HG03520 (cell line): ENCODE measurements at regions not wholly inside any gene's neighbourhood (a gene's known extent, or its start where the extent isn't known, plus 50 kb on each side); places are given as distances from the start of the nearest gene placed in this dataset.

Source experiments
- ATAC-seq: cut with Tn5 transposase; IDR thresholded peaks from one replicate; pipeline ENCODE4 v1.9.1; 2021; ENCODE audit warnings: mild to moderate bottlenecking, moderate library complexity; ENCODE audit not compliant: unreplicated experiment

GRCh38 chr1:191561276-191561675 lies 597.0 kb upstream of the RGS18 start:
- no peak for ATAC-seq

- no peak for ATAC-seq
These were observed 594.0 kb upstream of the RGS18 start for GRCh38 chr1:191564275-191564674.

- ATAC-seq, result no peak
These were observed 585.8 kb upstream of the RGS18 start for GRCh38 chr1:191572479-191572878.

GRCh38 chr1:191575180-191575579 lies 583.1 kb upstream of the RGS18 start:
- no peak for ATAC-seq

GRCh38 chr1:191575746-191576145 lies 582.5 kb upstream of the RGS18 start:
- ATAC-seq, result no peak

DNA sequence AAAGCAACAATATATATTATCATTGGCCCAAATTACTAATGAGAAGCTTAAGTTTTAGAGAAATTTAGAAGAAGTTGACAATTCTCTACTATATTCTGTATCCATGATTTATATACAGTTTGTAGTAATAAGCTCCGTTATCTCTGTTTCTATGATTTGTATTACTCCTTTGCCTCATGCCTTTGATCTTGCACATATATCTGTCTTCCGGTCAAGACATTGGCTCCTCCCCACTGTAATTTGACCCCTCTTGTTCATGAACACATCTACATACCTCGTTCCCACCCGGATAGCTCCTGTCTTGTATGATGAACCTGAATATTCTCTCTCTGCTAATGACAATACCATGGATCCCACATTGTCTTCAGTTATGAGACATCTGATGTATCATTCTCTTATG lies 581.0 kb upstream of the RGS18 start:
- no peak for ATAC-seq

GRCh38 chr1:191578281-191578680 lies 580.0 kb upstream of the RGS18 start:
- ATAC-seq, result no peak

DNA sequence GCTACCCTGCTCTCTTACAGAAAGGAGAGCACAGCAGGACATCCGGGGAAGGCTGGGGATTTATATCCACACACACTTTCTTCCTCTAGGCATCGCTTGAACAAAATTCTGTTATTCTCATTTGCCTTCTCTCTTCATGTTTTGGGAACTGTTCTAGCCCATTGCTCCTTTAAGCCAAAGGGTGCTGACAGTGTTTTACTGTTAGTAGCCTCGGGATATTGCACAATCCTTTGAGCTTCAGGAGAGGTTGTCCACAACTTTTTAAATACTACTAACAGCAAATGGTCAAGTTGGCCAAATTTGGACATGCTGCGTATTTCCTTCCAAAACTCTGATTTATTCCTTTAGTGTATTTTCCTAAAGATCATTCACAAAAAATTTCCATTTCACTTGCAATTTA lies 579.2 kb upstream of the RGS18 start:
- no peak for ATAC-seq

GRCh38 chr1:191582169-191582568 lies 576.1 kb upstream of the RGS18 start:
- peak; percentile 74 for ATAC-seq

GRCh38 chr1:191585095-191585494 lies 573.2 kb upstream of the RGS18 start:
- ATAC-seq, result no peak

- ATAC-seq, result no peak
These were observed 569.4 kb upstream of the RGS18 start for GRCh38 chr1:191588905-191589304.

DNA sequence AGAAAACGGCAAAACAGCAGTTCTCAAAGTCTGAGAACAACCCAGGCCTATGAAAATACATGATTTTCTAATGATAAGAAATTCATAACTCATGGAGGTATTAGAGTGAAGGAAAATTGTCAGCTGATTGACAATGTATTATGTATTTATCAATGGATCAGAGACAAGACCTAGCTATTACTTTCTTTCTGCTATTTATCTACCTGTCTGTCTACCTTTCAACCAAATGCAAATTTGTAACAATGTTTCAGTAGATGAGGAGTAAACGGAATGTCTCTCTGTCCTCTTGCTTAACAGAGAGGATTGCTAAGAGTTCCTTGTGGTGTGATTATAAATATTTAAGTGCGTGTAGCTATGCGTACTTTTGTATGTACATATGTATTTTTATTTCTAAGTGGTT lies 568.7 kb upstream of the RGS18 start:
- no peak for ATAC-seq

DNA sequence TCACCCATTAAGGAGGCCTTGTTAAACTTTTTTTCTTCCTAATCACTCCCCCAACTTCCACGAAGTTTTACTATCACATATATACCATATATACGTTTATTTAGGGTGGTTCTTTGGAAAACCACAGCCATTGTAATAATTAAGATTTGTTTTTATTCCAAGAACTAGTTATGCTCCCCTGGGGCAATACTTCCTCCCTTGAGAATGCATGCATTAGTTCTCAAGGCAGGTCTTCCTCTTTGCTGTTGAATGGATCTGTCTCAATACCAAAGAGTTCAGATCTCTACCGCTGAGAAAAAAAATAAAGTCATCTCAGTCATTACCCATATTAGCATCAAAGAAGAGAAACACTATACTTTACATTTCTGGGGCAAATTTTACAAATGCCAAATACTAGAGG lies 567.7 kb upstream of the RGS18 start:
- no peak for ATAC-seq

GRCh38 chr1:191592039-191592438 lies 566.2 kb upstream of the RGS18 start:
- ATAC-seq, result no peak

DNA sequence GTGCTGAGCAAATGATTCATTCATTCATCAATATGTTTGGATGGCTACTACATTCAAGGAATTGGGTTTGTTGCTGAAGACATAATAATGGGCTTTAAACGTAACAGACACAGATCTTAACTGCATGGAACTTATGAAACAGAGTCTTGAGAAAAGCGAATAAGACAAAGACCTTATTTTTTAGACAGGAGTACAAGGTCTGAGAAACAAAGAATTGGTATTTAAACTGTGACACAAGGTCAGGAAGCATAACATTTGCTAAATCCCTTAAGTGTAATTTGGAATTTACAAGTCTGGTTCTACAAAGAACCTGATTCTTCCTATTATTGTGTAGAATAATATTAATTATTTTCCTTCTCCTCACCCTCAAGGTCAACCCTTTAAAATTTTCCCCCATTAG lies 565.4 kb upstream of the RGS18 start:
- ATAC-seq, result no peak

- ATAC-seq, result no peak
These were observed 563.1 kb upstream of the RGS18 start for GRCh38 chr1:191595170-191595569.

GRCh38 chr1:191608367-191608766 lies 549.9 kb upstream of the RGS18 start:
- no peak for ATAC-seq

DNA sequence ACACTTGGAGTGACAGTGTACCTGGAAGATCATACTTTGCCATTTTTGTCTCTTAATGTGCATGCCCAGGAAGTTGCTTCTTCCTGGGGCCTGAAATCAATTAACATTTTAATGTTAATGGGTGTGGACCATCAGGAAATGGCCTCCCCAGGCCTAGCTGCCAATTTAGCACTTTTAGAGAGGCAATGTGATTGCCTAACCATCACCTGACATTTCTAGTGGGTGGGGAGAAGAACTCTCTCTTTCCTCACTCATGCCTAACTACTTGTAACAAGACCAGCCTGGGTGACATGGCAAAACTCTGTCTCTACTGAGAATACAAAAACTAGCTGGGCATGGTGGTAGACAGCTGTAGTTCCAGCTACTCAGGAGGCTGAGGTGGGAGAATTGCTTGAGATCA lies 549.0 kb upstream of the RGS18 start:
- ATAC-seq, result no peak

DNA sequence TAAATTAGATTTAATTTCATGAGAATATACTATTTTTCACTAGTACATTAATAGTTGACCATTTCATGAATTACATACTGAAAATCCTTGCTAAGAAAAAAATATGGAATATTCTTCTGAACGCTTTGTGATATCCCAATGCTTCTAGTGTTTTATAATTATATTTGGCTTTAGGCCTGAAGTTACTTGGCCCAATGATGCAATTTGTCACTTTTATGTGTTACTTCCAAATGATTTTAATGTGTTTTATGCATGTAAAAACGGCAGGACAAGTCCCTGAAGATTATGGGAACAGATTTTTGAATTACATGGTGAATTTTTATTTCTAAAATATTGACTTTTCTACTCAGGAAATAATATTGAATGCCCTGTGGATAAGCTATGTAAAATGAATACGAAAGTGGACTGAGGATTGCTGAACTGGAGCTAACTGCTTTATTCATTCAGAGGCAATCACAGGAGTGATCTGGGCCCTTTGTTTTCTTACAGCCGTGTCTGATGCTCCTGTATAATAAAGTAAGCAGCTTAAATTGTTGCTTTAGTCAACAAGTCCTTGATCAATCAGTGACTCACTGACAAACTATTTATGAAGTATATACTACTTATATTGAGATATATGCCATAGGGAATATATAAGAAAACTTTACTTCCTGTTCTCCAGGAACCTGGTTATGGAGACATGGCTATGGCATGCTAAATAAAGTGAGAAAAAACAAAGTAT lies 543.0 kb upstream of the RGS18 start:
- no peak for ATAC-seq

- no peak for ATAC-seq
These were observed 540.1 kb upstream of the RGS18 start for GRCh38 chr1:191618181-191618580.

GRCh38 chr1:191620883-191621282 lies 537.4 kb upstream of the RGS18 start:
- ATAC-seq, result no peak

DNA sequence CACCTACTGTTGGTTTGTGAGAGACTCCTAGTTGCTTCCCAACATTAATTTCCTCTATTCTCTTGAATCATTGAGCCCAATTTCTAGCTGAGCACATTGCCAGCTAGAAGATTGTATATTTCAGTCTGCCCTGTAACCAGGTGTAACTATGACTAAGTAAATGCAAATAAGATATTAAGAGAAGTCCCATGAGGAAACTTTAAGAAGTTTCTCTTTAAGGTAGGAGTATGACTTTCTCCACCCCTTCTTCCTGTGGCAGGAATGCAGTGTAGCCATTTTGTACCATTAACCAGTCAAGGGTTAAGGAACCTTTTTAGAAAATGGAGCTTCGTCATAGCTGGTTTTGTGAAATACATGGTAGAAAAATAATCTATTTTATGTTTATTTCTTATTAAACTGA lies 534.2 kb upstream of the RGS18 start:
- ATAC-seq, result no peak

DNA sequence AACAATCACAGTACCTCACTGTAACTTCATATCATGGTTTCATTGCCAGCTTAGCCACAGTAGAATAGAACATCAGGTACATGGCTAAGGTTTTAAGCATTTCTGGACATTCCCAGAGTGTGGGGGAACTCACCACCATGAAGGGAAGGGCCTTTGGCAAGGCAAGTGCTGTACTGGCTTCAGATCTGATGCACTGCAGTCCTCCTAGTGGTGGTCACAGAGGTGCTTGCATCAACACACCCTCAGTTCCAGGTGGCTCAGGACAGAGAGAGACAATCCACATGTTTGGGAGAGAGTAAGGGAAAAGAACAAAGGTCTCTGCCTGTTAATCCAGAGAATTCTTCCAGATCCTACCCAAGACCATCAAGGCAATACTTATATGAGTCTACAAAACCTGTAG lies 528.4 kb upstream of the RGS18 start:
- no peak for ATAC-seq
